Activated gamma-delta T cell treated with anti-CD3 and anti-CD28 coated beads, Interleukin-2, amount 50 U/mL, for 16 hours (primary cell): ENCODE measurements at regions not wholly inside any gene's neighbourhood (a gene's known extent, or its start where the extent isn't known, plus 50 kb on each side); places are given as distances from the start of the nearest gene placed in this dataset.

ENCODE experiments used
- DNase-seq: peaks from one replicate; pipeline ENCODE4 v3.0.0-alpha.2; 2020; ENCODE audit warnings: low read depth

DNA sequence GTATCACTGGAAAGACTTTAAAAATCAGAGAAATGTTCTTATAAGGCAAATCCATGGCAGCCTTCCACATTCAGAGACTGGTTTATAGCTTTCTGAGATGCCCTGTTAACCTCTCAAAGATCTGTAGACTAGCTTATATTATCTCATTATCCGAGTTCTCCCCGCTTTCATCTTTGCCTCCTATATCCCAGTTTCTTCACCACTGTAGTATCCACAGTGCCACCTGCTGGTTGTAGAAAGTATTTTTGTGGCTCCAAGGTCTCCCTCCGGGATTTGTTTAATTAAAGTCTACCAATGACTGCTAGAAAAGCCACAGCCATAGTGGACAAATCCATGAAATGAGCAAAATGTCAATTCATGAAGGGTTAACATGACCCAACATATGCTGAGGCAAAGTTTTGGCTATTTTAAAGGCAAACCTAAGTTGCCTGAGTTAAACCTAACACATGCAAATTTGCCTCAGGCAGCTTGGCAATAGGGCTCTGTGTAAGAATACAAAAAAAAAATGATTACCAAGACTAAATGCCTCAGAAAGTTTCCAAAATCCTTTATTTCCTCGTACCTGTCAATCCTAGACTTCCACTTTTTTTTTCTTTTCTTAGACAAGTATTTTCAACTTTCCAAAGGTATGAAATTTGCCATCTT, 218.8 kb upstream of the BMP4 start:
- DNase-seq = peak; percentile 1

- DNase-seq = no peak
These were observed 219.8 kb upstream of the CDKN3 start for GRCh38 chr14:54177019-54177418.

DNA sequence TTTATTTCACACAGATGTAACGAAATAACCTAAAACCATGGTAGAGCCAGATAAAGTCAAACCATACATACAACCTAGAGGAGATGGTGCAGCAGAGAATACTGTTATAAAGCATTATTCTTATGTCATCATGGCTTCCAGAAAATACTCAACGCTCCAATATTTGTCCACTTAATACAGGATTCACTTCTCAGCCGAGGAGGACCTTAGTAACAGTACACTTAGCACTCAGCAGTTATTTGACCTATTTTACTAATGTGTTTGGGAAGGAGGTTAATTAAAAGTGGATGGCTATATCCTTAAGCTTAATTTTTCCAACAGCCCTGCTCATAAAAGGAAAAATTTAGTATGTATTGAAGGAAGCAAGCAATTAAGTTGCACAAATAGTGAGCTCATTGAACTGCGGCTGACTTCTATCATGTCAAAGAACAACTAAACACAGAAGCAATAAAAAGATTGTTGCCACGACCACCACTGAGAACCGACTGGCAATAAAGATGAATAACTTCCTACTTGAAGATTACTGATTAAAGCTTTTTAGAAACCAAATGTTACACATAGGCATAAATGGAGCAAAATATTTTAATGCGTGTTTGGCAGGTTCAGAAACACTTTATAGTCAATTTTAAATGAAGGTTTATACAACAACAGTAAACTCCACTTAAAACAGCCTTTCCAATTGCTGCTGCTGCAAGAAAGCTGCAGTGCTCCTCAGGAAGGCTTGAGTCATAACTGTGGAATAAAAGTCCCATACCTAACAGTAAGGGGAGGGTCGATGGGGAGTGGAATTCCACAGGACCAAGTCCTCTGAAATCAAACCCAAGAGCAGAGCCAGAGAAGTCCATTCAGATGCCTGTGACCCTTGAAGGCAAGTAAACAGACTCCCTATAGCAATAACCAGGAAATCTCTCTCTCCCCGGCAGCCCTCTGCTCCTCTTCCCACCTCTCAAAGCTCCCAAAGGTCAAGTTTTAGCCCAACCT, 218.9 kb upstream of the CDKN3 start:
- no peak for DNase-seq

GRCh38 chr14:54182419-54183045, 214.3 kb upstream of the CDKN3 start:
- no peak for DNase-seq

DNA sequence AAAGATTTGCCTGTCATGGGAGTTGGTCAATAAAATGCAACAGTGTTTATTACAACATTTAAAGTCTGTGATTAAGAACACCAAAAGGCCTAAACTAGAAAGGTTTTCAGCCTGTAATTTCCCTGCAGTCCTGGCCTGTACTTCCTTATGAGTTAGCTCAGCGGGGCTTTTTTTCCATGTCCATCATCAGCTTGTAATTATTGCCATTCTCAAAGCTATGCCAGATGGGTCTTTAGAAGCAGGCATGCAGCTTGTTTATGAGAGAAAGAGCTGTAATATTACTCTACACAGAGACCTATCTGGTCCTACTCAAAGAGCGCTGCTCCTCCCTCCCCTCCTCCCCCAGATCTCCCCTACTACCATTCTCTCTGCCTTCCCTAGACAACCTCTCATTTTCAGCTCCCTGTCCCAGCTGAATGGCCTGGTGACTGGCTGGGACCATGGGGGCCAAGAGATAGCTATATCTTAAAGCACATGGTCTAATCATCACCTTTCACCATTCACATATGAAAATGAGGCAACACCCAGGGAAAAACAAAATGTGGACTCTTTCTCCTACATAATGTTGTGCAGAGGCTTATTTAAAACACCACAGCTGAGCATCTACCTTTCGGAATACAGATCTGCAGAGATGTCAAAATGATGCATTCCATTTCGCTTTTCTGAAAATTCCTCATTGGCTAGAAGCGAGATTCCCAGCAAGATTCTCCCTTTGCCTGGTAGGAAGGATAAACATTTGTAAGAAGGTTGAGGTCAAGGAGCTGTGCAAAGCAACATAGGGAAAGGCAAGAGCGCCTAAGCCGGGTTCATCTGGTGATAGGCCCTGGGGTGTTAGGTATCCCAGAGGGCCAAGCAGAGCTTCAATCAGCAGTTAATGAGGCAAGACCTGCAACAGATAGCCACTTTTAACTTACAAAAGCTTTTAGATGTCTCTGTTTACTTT, 209.7 kb upstream of the CDKN3 start:
- no peak for DNase-seq

- DNase-seq = no peak
These were observed 208.6 kb upstream of the CDKN3 start for GRCh38 chr14:54188064-54188666.

DNA sequence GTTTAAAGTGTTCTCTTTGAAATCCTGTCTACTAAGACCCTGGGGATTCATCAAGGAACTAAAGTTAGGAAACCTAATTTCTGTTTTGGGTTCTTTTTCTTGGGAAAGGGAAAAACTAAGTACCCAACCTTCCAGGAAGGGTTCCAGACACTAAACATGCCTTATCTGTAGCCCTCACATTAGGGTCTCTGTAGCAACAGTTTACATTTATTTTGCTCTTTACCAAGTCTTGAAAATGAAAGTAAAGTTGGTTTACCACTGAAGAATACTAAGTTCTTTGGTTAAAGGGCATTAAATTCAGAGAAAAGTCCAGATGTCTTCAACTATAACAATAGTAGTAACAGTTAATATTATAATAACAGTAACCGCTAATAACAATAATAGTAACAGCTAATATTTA, 207.5 kb upstream of the CDKN3 start:
- no peak for DNase-seq

- no peak for DNase-seq
These were observed 207.0 kb upstream of the CDKN3 start for GRCh38 chr14:54189748-54190354.

DNA sequence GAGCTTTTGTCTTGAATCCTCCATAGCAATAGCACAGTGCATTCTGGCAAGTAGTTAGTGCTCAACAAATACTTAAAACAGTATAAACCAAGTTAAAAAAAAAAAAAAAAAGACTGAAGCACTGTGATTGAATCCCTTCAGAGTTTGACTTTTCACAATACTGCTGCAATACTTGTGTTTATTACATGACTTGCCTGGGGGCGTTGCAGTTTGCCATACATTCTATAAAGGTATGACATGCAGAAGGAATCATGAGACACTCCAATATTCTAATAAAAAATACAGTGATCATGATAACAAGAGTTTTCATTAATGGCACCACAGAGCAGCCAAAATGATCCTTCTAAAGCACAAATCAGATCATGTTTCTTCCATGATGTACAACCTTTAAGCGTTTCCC, 205.0 kb upstream of the CDKN3 start:
- no peak for DNase-seq

- no peak for DNase-seq
These were observed 204.2 kb upstream of the CDKN3 start for GRCh38 chr14:54192610-54193009.

DNA sequence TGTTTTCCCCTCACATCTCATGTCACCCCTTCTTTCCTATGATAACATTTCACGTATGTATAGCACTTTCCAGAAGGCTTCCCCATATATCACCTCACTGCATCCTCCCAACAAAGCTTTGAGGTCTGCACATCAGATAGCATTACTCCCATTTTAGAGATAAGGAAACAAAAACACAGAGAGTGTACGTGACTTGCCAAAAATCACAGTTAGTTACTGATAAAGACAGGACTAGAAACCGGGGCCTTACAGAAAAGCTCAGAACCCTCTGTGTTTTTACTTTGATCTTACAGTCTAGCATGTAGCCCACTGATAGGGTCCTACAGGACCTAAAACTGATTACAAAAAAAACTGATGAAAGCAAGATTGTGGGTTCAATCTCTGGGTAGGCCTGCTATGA, 202.9 kb upstream of the CDKN3 start:
- no peak for DNase-seq

GRCh38 chr14:54194501-54194900, 202.3 kb upstream of the CDKN3 start:
- no peak for DNase-seq

DNA sequence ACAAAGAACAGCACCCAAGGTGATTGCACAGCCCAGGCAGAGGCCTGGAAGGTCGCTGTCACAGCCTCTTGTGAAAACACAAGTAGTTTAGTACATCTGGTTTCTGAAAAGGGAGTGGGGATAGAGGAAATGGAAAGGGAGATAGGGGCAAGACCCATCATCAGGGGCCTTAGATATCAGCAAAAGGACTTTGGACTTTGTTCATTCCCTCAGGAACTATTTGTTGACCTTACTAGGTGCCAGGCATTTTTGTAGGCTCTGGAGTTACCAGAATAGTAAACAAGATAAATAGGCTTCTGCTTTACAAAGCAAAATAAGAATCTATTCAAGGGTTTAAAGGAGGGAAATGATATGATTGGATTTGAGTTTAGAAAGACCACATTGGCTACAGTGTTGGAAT, 199.4 kb upstream of the CDKN3 start:
- DNase-seq = no peak

GRCh38 chr14:54200726-54201125, 196.1 kb upstream of the CDKN3 start:
- no peak for DNase-seq

DNA sequence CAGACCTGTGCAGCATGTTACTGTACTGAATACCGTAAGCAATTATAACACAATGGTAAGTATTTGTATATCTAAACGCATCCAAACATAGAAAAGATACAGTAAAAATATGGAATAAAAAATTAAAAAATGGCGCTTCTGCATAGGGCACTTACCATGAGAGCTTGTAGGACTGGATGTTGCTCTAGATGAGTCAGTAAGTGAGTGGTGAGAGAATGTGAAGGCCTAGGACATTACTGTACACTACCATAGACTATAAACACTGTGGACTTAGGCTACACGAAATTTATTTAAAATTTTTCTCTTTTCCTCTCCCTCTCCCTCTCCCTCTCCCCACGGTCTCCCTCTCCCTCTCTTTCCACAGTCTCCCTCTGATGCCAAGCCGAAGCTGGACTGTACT, 194.5 kb upstream of the CDKN3 start:
- DNase-seq = no peak

DNA sequence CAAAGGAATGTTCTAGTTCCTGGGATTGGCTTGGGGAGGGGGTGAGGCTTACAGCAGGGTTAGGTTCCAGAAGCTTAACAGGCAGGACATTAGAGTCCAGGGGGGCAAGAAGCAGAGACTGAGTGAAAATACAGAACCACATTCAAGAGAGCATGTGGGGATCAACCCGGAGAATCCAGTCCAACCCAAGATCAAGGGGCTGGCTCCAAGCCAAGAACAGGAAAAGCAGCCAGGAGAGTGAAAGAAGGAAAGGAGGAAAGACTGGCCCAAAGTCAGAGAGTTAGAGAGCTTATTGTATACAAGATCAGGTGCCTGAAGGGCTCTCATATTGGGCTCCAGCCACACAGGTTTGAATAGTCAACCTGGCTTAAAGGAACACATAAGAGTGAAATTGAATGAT, 190.3 kb upstream of the CDKN3 start:
- DNase-seq = no peak

GRCh38 chr14:54207075-54207474, 189.7 kb upstream of the CDKN3 start:
- DNase-seq = no peak

DNA sequence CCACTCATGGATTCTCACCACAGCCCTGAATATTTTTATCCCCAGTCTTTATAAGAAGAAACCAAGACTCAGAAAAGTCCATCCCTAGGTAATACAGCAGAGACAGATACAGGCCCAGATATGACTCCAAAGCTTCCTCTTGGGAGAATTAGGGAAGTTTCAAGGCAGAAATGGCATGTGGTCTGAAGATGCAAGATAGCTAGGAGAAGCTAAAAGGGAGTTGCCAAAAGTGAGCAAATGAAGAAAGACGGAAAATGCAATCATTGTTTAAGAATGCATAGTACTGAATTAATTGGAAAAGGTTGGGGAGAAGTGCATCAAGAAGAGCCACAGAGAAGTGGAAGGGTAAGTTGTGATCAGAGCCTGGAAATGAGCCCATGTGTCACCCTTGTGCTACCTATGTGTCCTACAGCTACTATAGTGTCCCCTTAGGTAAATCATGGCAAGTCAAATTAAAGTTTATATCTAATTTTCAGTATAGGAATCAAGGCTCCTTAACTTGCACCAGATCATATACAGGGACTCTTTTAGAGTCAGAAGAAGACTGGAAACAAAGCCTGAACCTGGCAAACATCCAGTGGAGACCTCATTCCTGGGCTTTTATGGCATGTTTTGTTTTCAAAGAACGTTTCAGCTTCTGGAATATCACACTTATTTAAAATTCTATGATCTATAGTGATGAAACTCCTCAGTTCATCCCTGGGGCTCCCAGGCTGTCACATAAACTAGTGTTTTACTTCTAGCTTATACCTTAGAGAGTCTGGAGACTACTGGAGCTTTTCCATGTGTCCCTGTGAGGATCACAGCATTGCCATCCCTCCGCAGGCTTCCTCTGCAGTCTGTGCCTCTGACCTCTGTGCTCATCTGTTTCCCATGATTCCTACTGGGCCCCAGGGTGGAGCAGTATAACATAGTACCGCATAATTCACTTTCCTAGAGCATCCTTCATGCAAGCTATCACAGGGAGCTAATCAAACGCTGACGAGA, 189.0 kb upstream of the CDKN3 start:
- DNase-seq = no peak

- DNase-seq = no peak
These were observed 188.1 kb upstream of the CDKN3 start for GRCh38 chr14:54208751-54209150.
